SK-N-SH treated with all-trans-retinoic acid at 6 μM for 48 hours (cell line): ENCODE measurements at regions not wholly inside any gene's neighbourhood (a gene's known extent, or its start where the extent isn't known, plus 50 kb on each side); places are given as distances from the start of the nearest gene placed in this dataset.

ENCODE experiments used
- ATAC-seq: fragments of 200-7000 bp; cut with Tn5 transposase; 3 replicates; pipeline ENCODE4 v1.9.1; 2020; ENCODE audit warnings: mild to moderate bottlenecking, moderate library complexity
- ARNTL ChIP-seq: fragments of 450-650 bp; formaldehyde crosslinking; IDR thresholded peaks from 2 replicates; pipeline ENCODE4 v1.5.0; 2020; ENCODE audit warnings: low read depth, mild to moderate bottlenecking, moderate library complexity, borderline replicate concordance
- BACH2 ChIP-seq: fragments of 250-450 bp; sonication (Bioruptor Pico); IDR thresholded peaks from 2 replicates; pipeline ENCODE4 v1.9.0; 2021; ENCODE audit warnings: mild to moderate bottlenecking, borderline replicate concordance
- CSDC2 ChIP-seq: fragments of 250-450 bp; sonication (Bioruptor Pico); IDR thresholded peaks from 2 replicates; pipeline ENCODE4 v1.5.0; 2020; ENCODE audit warnings: mild to moderate bottlenecking, moderate library complexity
- ESRRG ChIP-seq: fragments of 250-450 bp; sonication (Bioruptor Pico); IDR thresholded peaks from 2 replicates; pipeline ENCODE4 v1.6.1; 2021; ENCODE audit warnings: mild to moderate bottlenecking
- GLIS3 ChIP-seq: fragments of 250-450 bp; sonication (Bioruptor Pico); IDR thresholded peaks from 2 replicates; pipeline ENCODE4 v1.5.0; 2020; ENCODE audit warnings: mild to moderate bottlenecking, moderate library complexity
- ISL1 ChIP-seq: fragments of 250-450 bp; sonication (Bioruptor Pico); IDR thresholded peaks from 2 replicates; pipeline ENCODE4 v2.1.2; 2022; ENCODE audit warnings: mild to moderate bottlenecking, moderate library complexity
- OSR1 ChIP-seq: fragments of 250-450 bp; sonication (Bioruptor Pico); IDR thresholded peaks from 2 replicates; pipeline ENCODE4 v1.8.0; 2022; ENCODE audit warnings: moderate library complexity, mild to moderate bottlenecking, inconsistent platforms
- PATZ1 ChIP-seq: fragments of 250-450 bp; sonication (Bioruptor Pico); IDR thresholded peaks from 2 replicates; pipeline ENCODE4 v1.8.0; 2020; ENCODE audit warnings: mild to moderate bottlenecking, moderate library complexity, borderline replicate concordance
- RARB ChIP-seq: fragments of 250-450 bp; sonication (Bioruptor Pico); IDR thresholded peaks from 2 replicates; pipeline ENCODE4 v1.8.0; 2021; ENCODE audit warnings: mild to moderate bottlenecking, moderate library complexity
- TCF4 ChIP-seq: fragments of 250-450 bp; sonication (Bioruptor Pico); IDR thresholded peaks from 2 replicates; pipeline ENCODE4 v1.8.0; 2021; ENCODE audit warnings: mild to moderate bottlenecking, moderate library complexity, borderline replicate concordance
- TOX ChIP-seq: fragments of 250-450 bp; sonication (Bioruptor Pico); IDR thresholded peaks from 2 replicates; pipeline ENCODE4 v1.8.0; 2021; ENCODE audit warnings: mild to moderate bottlenecking, moderate library complexity, borderline replicate concordance
- ZC3H10 ChIP-seq: fragments of 250-450 bp; sonication (Bioruptor Pico); IDR thresholded peaks from 2 replicates; pipeline ENCODE4 v1.5.1; 2021; ENCODE audit warnings: mild to moderate bottlenecking, moderate library complexity
- ZFP3 ChIP-seq: fragments of 250-450 bp; sonication (Bioruptor Pico); IDR thresholded peaks from 2 replicates; pipeline ENCODE4 v1.5.0; 2020; ENCODE audit warnings: mild to moderate bottlenecking, moderate library complexity
- ZFP30 ChIP-seq: fragments of 450-650 bp; formaldehyde crosslinking; IDR thresholded peaks from 2 replicates; pipeline ENCODE4 v1.5.0; 2022; ENCODE audit warnings: mild to moderate bottlenecking, moderate library complexity
- ZNF565 ChIP-seq: fragments of 450-650 bp; formaldehyde crosslinking; conservative IDR thresholded peaks from 2 replicates; pipeline ENCODE4 v1.5.0; 2020; ENCODE audit warnings: low read depth, mild to moderate bottlenecking, moderate library complexity
- ZNF70 ChIP-seq: fragments of 450-650 bp; formaldehyde crosslinking; IDR thresholded peaks from 2 replicates; pipeline ENCODE4 v1.5.0; 2020; ENCODE audit warnings: mild to moderate bottlenecking, moderate library complexity
- ZNF8 ChIP-seq: fragments of 450-650 bp; formaldehyde crosslinking; IDR thresholded peaks from 2 replicates; pipeline ENCODE4 v1.5.0; 2020; ENCODE audit warnings: mild to moderate bottlenecking, moderate library complexity
- TF ChIP-seq, protein P1 (sequence below): fragments of 250-450 bp; sonication (Bioruptor Pico); IDR thresholded peaks from 2 replicates; pipeline ENCODE4 v1.5.1; 2021; ENCODE audit warnings: mild to moderate bottlenecking, moderate library complexity
- TF ChIP-seq, protein P2 (sequence below): fragments of 250-450 bp; sonication (Bioruptor Pico); IDR thresholded peaks from 2 replicates; pipeline ENCODE4 v1.8.0; 2021; ENCODE audit warnings: low read depth, mild to moderate bottlenecking, moderate library complexity, borderline replicate concordance
- TF ChIP-seq, protein P3 (sequence below): fragments of 250-450 bp; sonication (Bioruptor Pico); IDR thresholded peaks from 2 replicates; pipeline ENCODE4 v1.5.1; 2020; ENCODE audit warnings: low read depth, mild to moderate bottlenecking, moderate library complexity

- ATAC-seq, result no peak
- TF ChIP-seq TCF4 (CRISPR knock-in tag) (no peak), CSDC2 (CRISPR knock-in tag) (no peak), ZNF70 (CRISPR knock-in tag) (no peak), ZNF565 (CRISPR knock-in tag) (no peak), ZNF8 (CRISPR knock-in tag) (no peak), ESRRG (CRISPR knock-in tag) (no peak)
- TF ChIP-seq, protein P1, sequence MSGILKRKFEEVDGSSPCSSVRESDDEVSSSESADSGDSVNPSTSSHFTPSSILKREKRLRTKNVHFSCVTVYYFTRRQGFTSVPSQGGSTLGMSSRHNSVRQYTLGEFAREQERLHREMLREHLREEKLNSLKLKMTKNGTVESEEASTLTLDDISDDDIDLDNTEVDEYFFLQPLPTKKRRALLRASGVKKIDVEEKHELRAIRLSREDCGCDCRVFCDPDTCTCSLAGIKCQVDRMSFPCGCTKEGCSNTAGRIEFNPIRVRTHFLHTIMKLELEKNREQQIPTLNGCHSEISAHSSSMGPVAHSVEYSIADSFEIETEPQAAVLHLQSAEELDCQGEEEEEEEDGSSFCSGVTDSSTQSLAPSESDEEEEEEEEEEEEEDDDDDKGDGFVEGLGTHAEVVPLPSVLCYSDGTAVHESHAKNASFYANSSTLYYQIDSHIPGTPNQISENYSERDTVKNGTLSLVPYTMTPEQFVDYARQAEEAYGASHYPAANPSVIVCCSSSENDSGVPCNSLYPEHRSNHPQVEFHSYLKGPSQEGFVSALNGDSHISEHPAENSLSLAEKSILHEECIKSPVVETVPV (CRISPR knock-in tag), result no peak
These were observed 143.2 kb upstream of the PCBD1 start for GRCh38 chr10:71031603-71032002.

GRCh38 chr10:71032887-71033286 is 144.5 kb upstream of the PCBD1 start:
- ATAC-seq, result no peak
- TF ChIP-seq TOX (CRISPR knock-in tag), result no peak
- TF ChIP-seq OSR1 (CRISPR knock-in tag), result no peak
- TF ChIP-seq GLIS3 (CRISPR knock-in tag), result no peak
- no peak for TF ChIP-seq ZC3H10 (CRISPR knock-in tag)
- TF ChIP-seq ZFP3, result no peak
- TF ChIP-seq, protein P2, sequence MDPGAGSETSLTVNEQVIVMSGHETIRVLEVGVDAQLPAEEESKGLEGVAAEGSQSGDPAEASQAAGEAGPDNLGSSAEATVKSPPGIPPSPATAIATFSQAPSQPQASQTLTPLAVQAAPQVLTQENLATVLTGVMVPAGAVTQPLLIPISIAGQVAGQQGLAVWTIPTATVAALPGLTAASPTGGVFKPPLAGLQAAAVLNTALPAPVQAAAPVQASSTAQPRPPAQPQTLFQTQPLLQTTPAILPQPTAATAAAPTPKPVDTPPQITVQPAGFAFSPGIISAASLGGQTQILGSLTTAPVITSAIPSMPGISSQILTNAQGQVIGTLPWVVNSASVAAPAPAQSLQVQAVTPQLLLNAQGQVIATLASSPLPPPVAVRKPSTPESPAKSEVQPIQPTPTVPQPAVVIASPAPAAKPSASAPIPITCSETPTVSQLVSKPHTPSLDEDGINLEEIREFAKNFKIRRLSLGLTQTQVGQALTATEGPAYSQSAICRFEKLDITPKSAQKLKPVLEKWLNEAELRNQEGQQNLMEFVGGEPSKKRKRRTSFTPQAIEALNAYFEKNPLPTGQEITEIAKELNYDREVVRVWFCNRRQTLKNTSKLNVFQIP, result no peak
- no peak for TF ChIP-seq TCF4 (CRISPR knock-in tag)

DNA sequence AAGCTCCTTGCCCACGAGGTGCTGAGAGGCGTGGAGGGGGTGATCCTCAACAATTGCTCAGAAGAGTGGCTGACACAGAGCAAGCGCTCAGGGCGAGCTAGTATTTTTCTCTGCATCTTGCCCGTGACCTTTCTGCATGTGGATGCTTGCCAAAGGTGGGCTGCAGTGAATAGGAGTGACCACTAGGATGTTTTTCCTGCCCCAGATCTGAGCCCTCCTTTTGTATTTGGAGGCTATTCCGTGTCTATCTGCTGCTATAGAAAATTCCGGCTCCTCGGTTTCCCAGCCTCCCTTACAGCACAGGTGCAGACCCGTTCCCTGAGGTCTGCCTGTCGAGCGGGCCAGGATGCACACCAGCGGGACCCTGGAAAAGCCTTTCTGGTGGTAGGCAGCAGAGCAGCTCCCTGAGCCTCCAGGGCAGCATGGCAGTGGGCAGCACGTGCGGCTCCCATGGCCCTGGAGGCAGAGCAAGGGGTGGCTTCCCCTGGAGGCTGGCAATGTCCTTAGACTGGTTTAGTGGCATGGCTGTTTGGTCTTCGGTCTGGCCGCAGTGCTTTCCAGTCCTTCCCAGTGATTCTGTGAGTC is 145.1 kb upstream of the PCBD1 start:
- no peak for ATAC-seq
- TF ChIP-seq ZC3H10 (CRISPR knock-in tag) (no peak), ESRRG (CRISPR knock-in tag) (no peak), TOX (CRISPR knock-in tag) (no peak), ZFP3 (no peak), RARB (no peak), ISL1 (CRISPR knock-in tag) (no peak), TCF4 (CRISPR knock-in tag) (no peak), CSDC2 (CRISPR knock-in tag) (no peak), ZNF70 (CRISPR knock-in tag) (no peak), ZNF8 (CRISPR knock-in tag) (no peak), ARNTL (no peak), GLIS3 (CRISPR knock-in tag) (no peak), ZFP30 (CRISPR knock-in tag) (no peak), BACH2 (CRISPR knock-in tag) (no peak), PATZ1 (CRISPR knock-in tag) (no peak)
- TF ChIP-seq, protein P3, sequence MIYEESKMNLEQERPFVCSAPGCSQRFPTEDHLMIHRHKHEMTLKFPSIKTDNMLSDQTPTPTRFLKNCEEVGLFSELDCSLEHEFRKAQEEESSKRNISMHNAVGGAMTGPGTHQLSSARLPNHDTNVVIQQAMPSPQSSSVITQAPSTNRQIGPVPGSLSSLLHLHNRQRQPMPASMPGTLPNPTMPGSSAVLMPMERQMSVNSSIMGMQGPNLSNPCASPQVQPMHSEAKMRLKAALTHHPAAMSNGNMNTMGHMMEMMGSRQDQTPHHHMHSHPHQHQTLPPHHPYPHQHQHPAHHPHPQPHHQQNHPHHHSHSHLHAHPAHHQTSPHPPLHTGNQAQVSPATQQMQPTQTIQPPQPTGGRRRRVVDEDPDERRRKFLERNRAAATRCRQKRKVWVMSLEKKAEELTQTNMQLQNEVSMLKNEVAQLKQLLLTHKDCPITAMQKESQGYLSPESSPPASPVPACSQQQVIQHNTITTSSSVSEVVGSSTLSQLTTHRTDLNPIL, result no peak
- TF ChIP-seq, protein P2, result no peak
- TF ChIP-seq, protein P1 (CRISPR knock-in tag), result no peak
